ENCODE measurements at regions not wholly inside any gene's neighbourhood (a gene's known extent, or its start where the extent isn't known, plus 50 kb on each side); places are given as distances from the start of the nearest gene placed in this dataset.
"Not testable (repeated sequence)": the region's sequence is repeated elsewhere in the genome, so short reads cannot be mapped to it uniquely, and the experiment has no call there.

GRCh38 chr2:87352178-87352934 is 330.7 kb upstream of the PLGLB1 start:
- not testable (repeated sequence) for DNase-seq (ENCODE audit: low spot score)

DNA sequence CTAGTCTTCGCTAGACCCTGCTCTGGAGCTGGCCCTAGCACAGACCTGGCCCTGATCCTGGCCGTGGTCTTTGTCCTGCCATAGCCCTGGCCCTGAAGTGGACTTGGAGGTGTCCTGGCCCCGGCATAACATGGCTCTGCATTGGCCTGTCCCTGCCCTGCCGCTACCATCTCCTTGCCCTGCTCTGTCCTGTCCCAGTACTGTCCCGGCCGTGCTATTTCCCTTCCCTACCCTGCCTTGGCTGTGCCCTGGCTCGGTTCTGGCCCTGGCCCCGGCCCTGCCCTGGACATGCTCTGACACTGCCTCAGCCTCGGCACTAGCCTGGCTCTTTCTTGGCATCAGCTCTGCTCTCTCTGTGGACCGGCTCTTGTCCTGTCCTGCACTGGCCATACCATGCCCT is 331.8 kb upstream of the PLGLB1 start:
- not testable (repeated sequence) for DNase-seq (ENCODE audit: low spot score)

DNA sequence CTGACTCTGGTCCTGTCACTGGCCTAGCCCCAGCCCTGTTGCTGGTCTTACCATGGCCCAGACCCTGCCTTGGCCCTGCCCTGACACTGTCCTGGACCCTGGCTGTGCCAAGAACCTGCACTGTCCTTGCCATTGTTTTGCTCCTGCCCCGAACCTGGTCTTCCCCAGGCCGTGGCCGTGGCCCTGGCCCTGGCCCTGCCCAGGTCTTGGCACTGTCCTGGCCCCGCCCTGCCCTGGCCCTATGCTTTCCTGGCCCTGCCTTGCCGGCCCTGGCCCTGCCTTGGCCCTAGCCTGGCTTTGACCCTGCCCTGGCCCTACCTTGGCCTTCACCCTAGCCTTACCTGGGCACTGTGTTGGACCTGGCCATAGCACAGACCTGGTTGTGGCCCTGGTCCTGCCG is 332.5 kb upstream of the PLGLB1 start:
- DNase-seq (ENCODE audit: low spot score) = not testable (repeated sequence)

DNA sequence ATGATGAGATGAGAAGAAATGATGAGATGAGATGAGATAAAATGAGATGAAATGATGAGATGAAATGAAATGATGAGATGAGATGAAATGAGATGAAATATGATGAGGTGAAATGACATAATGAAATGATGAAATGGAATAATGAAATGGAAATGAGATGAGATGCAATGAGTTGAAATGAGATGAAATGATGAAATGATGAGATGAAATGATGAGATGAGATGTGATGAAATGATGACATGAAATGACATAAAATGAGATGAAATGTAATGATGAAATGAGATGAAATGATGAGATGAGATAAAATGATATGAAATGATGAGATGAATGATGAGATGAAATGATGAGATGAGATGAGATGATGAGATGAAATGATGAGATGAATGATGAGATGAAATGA is 338.6 kb upstream of the PLGLB1 start:
- DNase-seq (ENCODE audit: low spot score) = not testable (repeated sequence)

- not testable (repeated sequence) for DNase-seq (ENCODE audit: low spot score)
Measured at GRCh38 chr2:87360927-87361326, 339.3 kb upstream of the PLGLB1 start.

- DNase-seq (ENCODE audit: low spot score) = not testable (repeated sequence)
Measured at GRCh38 chr2:87361805-87362204, 340.2 kb upstream of the PLGLB1 start.

- DNase-seq (ENCODE audit: low spot score) = not testable (repeated sequence)
Measured at GRCh38 chr2:87364379-87364778, 342.7 kb upstream of the PLGLB1 start.

- not testable (repeated sequence) for DNase-seq (ENCODE audit: low spot score)
Measured at GRCh38 chr2:87365038-87365437, 343.4 kb upstream of the PLGLB1 start.

- not testable (repeated sequence) for DNase-seq (ENCODE audit: low spot score)
Measured at GRCh38 chr2:87386063-87386560, 361.8 kb upstream of the PLGLB2 start.

GRCh38 chr2:87395784-87396183 is 352.1 kb upstream of the PLGLB2 start:
- not testable (repeated sequence) for DNase-seq (ENCODE audit: low spot score)

GRCh38 chr2:87396551-87397265 is 351.2 kb upstream of the PLGLB2 start:
- DNase-seq (ENCODE audit: low spot score) = not testable (repeated sequence)

- DNase-seq (ENCODE audit: low spot score) = not testable (repeated sequence)
Measured at GRCh38 chr2:87397276-87398065, 350.4 kb upstream of the PLGLB2 start.

GRCh38 chr2:87398567-87399305 is 349.2 kb upstream of the PLGLB2 start:
- DNase-seq (ENCODE audit: low spot score) = not testable (repeated sequence)

- DNase-seq (ENCODE audit: low spot score) = no peak
Measured at GRCh38 chr2:87401726-87402345, 346.1 kb upstream of the PLGLB2 start.

DNA sequence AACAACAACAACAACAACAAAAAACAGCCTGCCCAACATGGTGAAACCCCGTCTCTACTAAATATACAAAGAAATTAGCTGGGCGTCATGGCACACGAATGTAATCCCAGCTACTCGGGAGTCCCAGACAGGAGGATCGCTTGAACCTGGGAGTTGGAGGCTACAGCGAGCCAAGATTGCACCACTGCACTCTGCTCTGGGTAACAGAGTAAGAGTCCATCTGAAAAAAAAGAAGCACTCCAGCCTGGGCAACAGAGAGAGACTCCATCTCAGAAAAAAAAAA is 344.1 kb upstream of the PLGLB2 start:
- no peak for DNase-seq (ENCODE audit: low spot score)

- not testable (repeated sequence) for DNase-seq (ENCODE audit: low spot score)
Measured at GRCh38 chr2:87404411-87405255, 343.3 kb upstream of the PLGLB2 start.

GRCh38 chr2:87405531-87406216 is 342.2 kb upstream of the PLGLB2 start:
- not testable (repeated sequence) for DNase-seq (ENCODE audit: low spot score)

DNA sequence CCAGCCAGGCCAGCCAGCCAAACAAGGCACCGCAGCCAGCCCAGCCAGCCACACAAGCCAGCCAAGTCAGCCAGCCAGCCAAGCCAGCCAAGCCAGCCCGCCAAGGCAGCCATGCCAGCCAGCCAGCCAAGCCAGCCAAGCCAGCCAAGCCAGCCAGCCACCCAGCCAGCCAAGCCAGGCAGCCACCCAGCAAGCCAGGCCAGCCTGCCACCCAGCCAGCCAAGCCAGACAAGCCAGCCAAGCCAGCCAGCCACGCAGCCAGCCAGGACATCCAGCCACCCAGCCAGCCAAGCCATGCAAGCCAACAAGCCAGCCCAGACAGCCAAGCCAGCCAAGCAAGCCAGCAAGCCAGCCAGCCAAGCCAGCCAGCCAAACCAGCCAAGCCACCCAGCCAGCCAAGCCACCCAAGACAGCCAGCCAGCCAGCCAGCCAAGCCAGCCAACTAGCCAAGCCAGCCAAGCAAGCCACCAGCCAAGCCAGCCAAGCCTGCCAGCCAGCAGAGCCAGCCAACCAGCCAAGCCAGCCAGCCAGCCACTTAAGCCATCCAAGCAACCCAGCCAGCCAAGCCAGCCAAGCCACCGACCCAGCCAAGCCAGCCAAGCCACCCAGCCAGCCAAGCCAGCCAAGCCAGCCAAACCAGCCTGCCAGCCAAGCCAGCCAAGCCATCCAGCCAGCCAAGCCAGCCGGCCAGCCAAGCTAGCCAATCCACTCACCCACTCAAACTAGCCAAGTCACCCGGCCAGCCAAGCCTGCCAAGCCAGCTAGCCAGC is 341.3 kb upstream of the PLGLB2 start:
- DNase-seq (ENCODE audit: low spot score) = peak; percentile 5

DNA sequence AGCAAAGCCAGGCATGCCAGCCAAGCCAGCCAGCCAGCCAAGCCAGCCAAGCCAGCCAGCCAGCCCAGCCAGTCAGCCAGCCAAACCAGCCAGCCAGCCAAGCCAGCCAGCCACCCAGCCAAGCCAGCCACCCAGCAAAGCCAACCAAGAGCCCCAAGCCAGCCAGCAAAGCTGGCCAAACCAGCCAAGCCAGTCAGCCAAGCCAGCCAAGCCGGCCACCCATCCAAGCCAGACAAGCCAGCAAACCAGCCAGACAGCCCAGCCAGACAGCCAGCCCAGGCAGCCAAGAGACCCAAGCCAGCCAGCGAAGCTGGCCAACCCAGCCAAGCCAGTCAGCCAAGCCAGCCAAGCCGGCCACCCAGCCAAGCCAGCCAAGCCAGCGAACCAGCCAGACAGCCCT is 338.3 kb upstream of the PLGLB2 start:
- DNase-seq (ENCODE audit: low spot score) = not testable (repeated sequence)

Data from iPS-NIHi11 (cell line).